CD4-positive, alpha-beta T cell (primary cell): ENCODE measurements at regions not wholly inside any gene's neighbourhood (a gene's known extent, or its start where the extent isn't known, plus 50 kb on each side); places are given as distances from the start of the nearest gene placed in this dataset.

Source experiments
- ATAC-seq: fragments of 200-7000 bp; cut with Tn5 transposase; one replicate; pipeline ENCODE4 v1.10.0; 2022; ENCODE audit warnings: mild to moderate bottlenecking; ENCODE audit not compliant: poor library complexity
- CTCF ChIA-PET: fragments of 350-600 bp; sonication (Branson Sonifier 250); formaldehyde crosslinking; loops from one replicate; lab custom pipeline; 2021; ENCODE audit warnings: antibody characterized with exemption, inconsistent platforms; lab: Charles Lee
- POLR2A ChIA-PET: fragments of 350-600 bp; sonication (Branson Sonifier 250); formaldehyde crosslinking; loops from one replicate; lab custom pipeline; 2021; ENCODE audit warnings: antibody characterized with exemption, inconsistent platforms; lab: Charles Lee
- DNase-seq, 14 experiments: peaks; one replicate each; pipeline ENCODE4 v3.0.0-alpha.2; 2013 to 2020; ENCODE audit warnings: mixed read lengths in 2 of 14
- H3K27ac ChIP-seq, 2 donors: one replicate each; pipeline versions ENCODE4 v1.5.1 to v1.7.0; 2013; ENCODE audit warnings: low read length in 2 of 2, low read depth in 1 of 2, mild to moderate bottlenecking in 1 of 2
- H3K27me3 ChIP-seq, 2 experiments: 1 replicate in 1 of 2; 2 replicates in 1 of 2; pipeline versions ENCODE4 v1.6.1 to v1.7.0; 2013; ENCODE audit warnings: low read length in 2 of 2, control low read depth in 1 of 2, mild to moderate bottlenecking in 1 of 2, moderate library complexity in 1 of 2; ENCODE audit not compliant: insufficient read depth in 2 of 2, control insufficient read depth in 1 of 2
- H3K36me3 ChIP-seq: one replicate; pipeline ENCODE4 v1.6.1; 2013; ENCODE audit warnings: low read length, control low read depth; ENCODE audit not compliant: insufficient read depth
- H3K4me1 ChIP-seq: one replicate; pipeline ENCODE4 v1.6.1; 2013; ENCODE audit warnings: low read length, control low read depth; ENCODE audit not compliant: insufficient read depth
- H3K4me3 ChIP-seq: one replicate; pipeline ENCODE4 v1.5.1; 2013; ENCODE audit warnings: mild to moderate bottlenecking, low read length, moderate library complexity
- H3K9me3 ChIP-seq, 2 experiments: 1 replicate in 1 of 2; 2 replicates in 1 of 2; pipeline versions ENCODE4 v1.6.1 to v1.7.0; 2013; ENCODE audit warnings: low read length in 2 of 2, mild to moderate bottlenecking in 2 of 2, control low read depth in 1 of 2, moderate library complexity in 1 of 2; ENCODE audit not compliant: control insufficient read depth in 1 of 2, insufficient read depth in 1 of 2
- H3K27ac Mint-ChIP-seq: one replicate; pipeline ENCODE4 v1.8.0; 2020; ENCODE audit warnings: mixed read lengths
- H3K27me3 Mint-ChIP-seq: one replicate; pipeline ENCODE4 v1.8.0; 2021; ENCODE audit warnings: mixed read lengths
- H3K36me3 Mint-ChIP-seq: one replicate; pipeline ENCODE4 v1.8.0; 2021; ENCODE audit warnings: low read depth, mixed read lengths
- H3K4me1 Mint-ChIP-seq: one replicate; pipeline ENCODE4 v1.8.0; 2021; ENCODE audit warnings: low read depth, mixed read lengths
- H3K4me3 Mint-ChIP-seq: one replicate; pipeline ENCODE4 v1.8.0; 2020; ENCODE audit warnings: mild to moderate bottlenecking, mixed read lengths
- H3K9me3 Mint-ChIP-seq: one replicate; pipeline ENCODE4 v1.8.0; 2020; ENCODE audit warnings: mixed read lengths
- intact Hi-C, 2 experiments: fragments of 100-400 bp; cut with DNase I in 1 of 2; cut with micrococcal nuclease in 1 of 2; formaldehyde crosslinking; loops; one replicate each; pipeline versions ENCODE4 v1.15.1 to v1.9.0; 2023 to 2025; cut with DNase I, micrococcal nuclease
- TF ChIP-seq, protein P1 (sequence below): fragments of 200-600 bp; IDR thresholded peaks from one replicate; pipeline ENCODE4 v1.8.0; 2022; ENCODE audit warnings: antibody characterized with exemption, mild to moderate bottlenecking

GRCh38 chr15:31953478-31953877 lies 76.8 kb upstream of the CHRNA7 start:
- H3K4me3 ChIP-seq, result no peak overlapping the region
- peaks cover 12 to 15% of the 10 kb centered on the region in 2 experiments for H3K27me3 ChIP-seq
- peaks cover 6 to 19% of the 10 kb centered on the region in 2 experiments for H3K9me3 ChIP-seq
- H3K27ac ChIP-seq, result no peak overlapping the region
- intact Hi-C loops, result loop anchor here in 1 of 2 experiments (10.0 kb wide), 1 partner anchor 61 kb away; no protein-coding TSS in a partner anchor
- ATAC-seq (no peak), DNase-seq (no peak)
- H3K27me3 Mint-ChIP-seq, result peaks cover 38% of the 10 kb centered on the region
- CTCF ChIA-PET, result no interaction called here
- no peak overlapping the region for H3K27ac Mint-ChIP-seq
- no peaks in the 10 kb centered on the region for H3K36me3 ChIP-seq
- H3K4me3 Mint-ChIP-seq, result no peak overlapping the region
- H3K9me3 Mint-ChIP-seq, result peaks cover under 1% of the 10 kb centered on the region
- TF ChIP-seq, protein P1, sequence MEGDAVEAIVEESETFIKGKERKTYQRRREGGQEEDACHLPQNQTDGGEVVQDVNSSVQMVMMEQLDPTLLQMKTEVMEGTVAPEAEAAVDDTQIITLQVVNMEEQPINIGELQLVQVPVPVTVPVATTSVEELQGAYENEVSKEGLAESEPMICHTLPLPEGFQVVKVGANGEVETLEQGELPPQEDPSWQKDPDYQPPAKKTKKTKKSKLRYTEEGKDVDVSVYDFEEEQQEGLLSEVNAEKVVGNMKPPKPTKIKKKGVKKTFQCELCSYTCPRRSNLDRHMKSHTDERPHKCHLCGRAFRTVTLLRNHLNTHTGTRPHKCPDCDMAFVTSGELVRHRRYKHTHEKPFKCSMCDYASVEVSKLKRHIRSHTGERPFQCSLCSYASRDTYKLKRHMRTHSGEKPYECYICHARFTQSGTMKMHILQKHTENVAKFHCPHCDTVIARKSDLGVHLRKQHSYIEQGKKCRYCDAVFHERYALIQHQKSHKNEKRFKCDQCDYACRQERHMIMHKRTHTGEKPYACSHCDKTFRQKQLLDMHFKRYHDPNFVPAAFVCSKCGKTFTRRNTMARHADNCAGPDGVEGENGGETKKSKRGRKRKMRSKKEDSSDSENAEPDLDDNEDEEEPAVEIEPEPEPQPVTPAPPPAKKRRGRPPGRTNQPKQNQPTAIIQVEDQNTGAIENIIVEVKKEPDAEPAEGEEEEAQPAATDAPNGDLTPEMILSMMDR, result no peak
- POLR2A ChIA-PET, result no interaction called here
- H3K4me1 ChIP-seq, result no peaks in the 10 kb centered on the region
- no peaks in the 10 kb centered on the region for H3K36me3 Mint-ChIP-seq
- H3K4me1 Mint-ChIP-seq, result no peaks in the 10 kb centered on the region

DNA sequence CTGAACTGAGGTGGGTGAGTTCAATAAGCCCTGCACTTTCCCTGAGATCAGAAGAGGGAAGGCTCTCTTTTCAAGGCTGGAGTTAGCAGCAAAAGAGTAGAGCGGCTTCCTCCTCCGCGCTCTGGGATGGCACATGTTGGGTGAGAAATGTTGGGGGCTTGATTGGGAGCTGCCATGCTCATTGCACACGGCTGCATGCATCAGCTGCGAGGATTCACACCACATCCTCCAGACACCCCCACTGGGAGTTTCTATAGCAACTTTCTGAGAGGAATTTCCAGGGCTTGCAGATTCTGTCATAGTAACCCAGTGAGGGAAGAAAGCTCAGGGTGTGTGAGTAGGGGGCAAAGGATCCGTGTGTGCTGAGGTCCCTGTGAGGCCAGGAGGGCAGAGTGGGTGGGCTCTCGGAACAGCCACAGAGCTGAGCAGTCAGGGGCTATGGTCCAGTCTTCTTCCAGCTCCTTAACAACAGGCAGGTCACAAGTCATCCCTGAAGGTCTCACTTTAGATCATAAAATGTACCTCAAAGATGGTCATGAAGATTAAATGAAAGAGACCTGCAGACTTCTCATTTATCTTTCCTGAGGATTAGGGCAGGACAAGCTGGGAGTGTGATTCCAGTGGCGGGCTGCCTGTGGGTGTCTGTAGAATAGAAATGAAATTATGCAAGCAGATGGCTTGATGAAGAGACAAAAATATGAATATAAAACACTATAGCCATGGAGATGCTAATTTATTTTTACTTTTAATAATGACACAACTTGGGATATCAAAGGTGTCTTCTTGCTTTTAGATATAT lies 75.7 kb upstream of the CHRNA7 start:
- no peak for DNase-seq
- Mint-ChIP-seq H3K27ac (no peak overlapping the region), H3K4me3 (no peak overlapping the region), H3K27me3 (peaks cover 35% of the 10 kb centered on the region), H3K36me3 (no peaks in the 10 kb centered on the region), H3K4me1 (no peaks in the 10 kb centered on the region), H3K9me3 (peaks cover 5% of the 10 kb centered on the region)
- TF ChIP-seq, protein P1, result no peak
- peaks cover 9 to 19% of the 10 kb centered on the region in 2 experiments for H3K9me3 ChIP-seq
- no peak overlapping the region for H3K4me3 ChIP-seq
- CTCF ChIA-PET, result no interaction called here
- no peak for ATAC-seq
- intact Hi-C loops, result loop anchor here in 1 of 2 experiments (10.0 kb wide), 1 partner anchor 60 kb away; no protein-coding TSS in a partner anchor
- POLR2A ChIA-PET, result no interaction called here
- no peak overlapping the region for H3K27ac ChIP-seq
- H3K4me1 ChIP-seq, result no peaks in the 10 kb centered on the region
- no peaks in the 10 kb centered on the region for H3K36me3 ChIP-seq
- H3K27me3 ChIP-seq, result peaks cover 12 to 15% of the 10 kb centered on the region in 2 experiments

DNA sequence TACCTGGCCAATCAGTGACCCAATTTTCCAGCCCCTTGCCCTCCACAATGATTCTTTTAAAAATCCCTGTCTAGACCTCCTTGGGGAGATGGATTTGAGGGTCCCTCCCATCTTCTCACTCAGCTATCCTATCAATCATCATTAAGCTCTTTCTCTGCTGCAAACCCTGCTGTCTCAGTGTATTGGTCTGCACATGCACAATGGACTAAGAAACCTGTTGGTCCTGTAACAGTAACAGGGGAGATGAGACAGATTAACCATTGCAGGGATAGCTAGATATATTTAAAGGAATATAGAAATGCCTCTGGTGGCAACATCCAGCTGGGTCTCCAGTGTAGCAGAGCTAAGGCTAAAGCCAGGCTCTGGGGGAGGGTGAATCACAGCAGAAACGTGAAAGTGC lies 74.6 kb upstream of the CHRNA7 start:
- Mint-ChIP-seq H3K27ac (no peak overlapping the region), H3K9me3 (peaks cover 5% of the 10 kb centered on the region), H3K27me3 (peaks cover 35% of the 10 kb centered on the region), H3K36me3 (no peaks in the 10 kb centered on the region), H3K4me1 (no peaks in the 10 kb centered on the region), H3K4me3 (no peak overlapping the region)
- ATAC-seq (no peak), DNase-seq (no peak)
- H3K4me1 ChIP-seq, result no peaks in the 10 kb centered on the region
- intact Hi-C loops, result loop anchor here in 1 of 2 experiments (10.0 kb wide), 1 partner anchor 59 kb away; no protein-coding TSS in a partner anchor
- H3K9me3 ChIP-seq, result peaks cover 14 to 30% of the 10 kb centered on the region in 2 experiments
- H3K4me3 ChIP-seq, result no peak overlapping the region
- CTCF ChIA-PET, result no interaction called here
- H3K27ac ChIP-seq, result no peak overlapping the region
- POLR2A ChIA-PET, result no interaction called here
- H3K36me3 ChIP-seq, result no peaks in the 10 kb centered on the region
- peaks cover 12 to 15% of the 10 kb centered on the region in 2 experiments for H3K27me3 ChIP-seq
- TF ChIP-seq, protein P1, result no peak
